DND-41 (cell line): ENCODE measurements at regions not wholly inside any gene's neighbourhood (a gene's known extent, or its start where the extent isn't known, plus 50 kb on each side); places are given as distances from the start of the nearest gene placed in this dataset.

Experiments used
- ATAC-seq: fragments of 200-7000 bp; cut with Tn5 transposase; 3 replicates; pipeline ENCODE4 v1.9.1; 2021; ENCODE audit warnings: low read depth; ENCODE audit not compliant: insufficient read depth
- DNase-seq: peaks from one replicate; pipeline ENCODE4 v3.0.0-alpha.2; 2020
- H2AFZ ChIP-seq: 2 replicates; pipeline ENCODE4 v1.6.0; 2012; ENCODE audit warnings: low read depth, low read length
- H3K27ac ChIP-seq: 2 replicates; pipeline ENCODE4 v1.5.1; 2012; ENCODE audit warnings: low read length, inconsistent platforms
- H3K27me3 ChIP-seq: fragments of 200-600 bp; sonication (generic); 2 replicates; pipeline ENCODE4 v1.6.0; 2012; ENCODE audit warnings: low read length, mild to moderate bottlenecking, inconsistent platforms; ENCODE audit not compliant: insufficient read depth, poor library complexity
- H3K36me3 ChIP-seq: 2 replicates; pipeline ENCODE4 v1.5.1; 2012; ENCODE audit warnings: low read length, inconsistent platforms; ENCODE audit not compliant: insufficient read depth
- H3K4me1 ChIP-seq: 2 replicates; pipeline ENCODE4 v1.5.1; 2012; ENCODE audit warnings: mild to moderate bottlenecking, low read length; ENCODE audit not compliant: insufficient read depth
- H3K4me2 ChIP-seq: 2 replicates; pipeline ENCODE4 v1.6.0; 2012; ENCODE audit warnings: mild to moderate bottlenecking, moderate library complexity, low read length, inconsistent platforms; ENCODE audit not compliant: insufficient read depth
- H3K4me3 ChIP-seq, 2 experiments: fragments of 200-600 bp in 1 of 2; shearing (Covaris generic) in 1 of 2; 2 replicates each; pipeline ENCODE4 v1.5.1; 2012 to 2016; ENCODE audit warnings: inconsistent platforms in 2 of 2, low read length in 2 of 2, mild to moderate bottlenecking in 2 of 2, low read depth in 1 of 2, moderate library complexity in 1 of 2
- H3K79me2 ChIP-seq: 2 replicates; pipeline ENCODE4 v1.6.0; 2012; ENCODE audit warnings: low read length, inconsistent platforms; ENCODE audit not compliant: insufficient read depth
- H3K9ac ChIP-seq: 2 replicates; pipeline ENCODE4 v1.6.0; 2012; ENCODE audit warnings: low read depth, mild to moderate bottlenecking, inconsistent platforms, low read length, moderate library complexity
- H3K9me3 ChIP-seq: 2 replicates; pipeline ENCODE4 v1.5.1; 2012; ENCODE audit warnings: low read length, moderate library complexity, mild to moderate bottlenecking, inconsistent platforms; ENCODE audit not compliant: insufficient read depth, severe bottlenecking
- H4K20me1 ChIP-seq: 2 replicates; pipeline ENCODE4 v1.6.0; 2012; ENCODE audit warnings: low read length; ENCODE audit not compliant: insufficient read depth
- CTCF ChIP-seq: IDR thresholded peaks from 2 replicates; pipeline ENCODE4 v1.5.1; 2012; ENCODE audit warnings: borderline replicate concordance, low read length, moderate library complexity, mild to moderate bottlenecking; ENCODE audit not compliant: poor library complexity, severe bottlenecking; ENCODE audit errors: extremely low read depth
- EZH2 ChIP-seq: IDR thresholded peaks from 3 replicates; pipeline ENCODE4 v1.6.1; 2012; ENCODE audit warnings: borderline replicate concordance, low read depth, mild to moderate bottlenecking, moderate library complexity, low read length, inconsistent platforms; ENCODE audit not compliant: severe bottlenecking

- Histone ChIP-seq H3K27me3 (no peaks in the 10 kb centered on the region), H3K79me2 (no peaks in the 10 kb centered on the region), H3K4me3 (no peak overlapping the region), H2AFZ (no peak overlapping the region), H3K9me3 (no peaks in the 10 kb centered on the region), H3K4me1 (no peaks in the 10 kb centered on the region), H3K27ac (no peak overlapping the region), H4K20me1 (no peaks in the 10 kb centered on the region), H3K36me3 (no peaks in the 10 kb centered on the region), H3K4me2 (no peak overlapping the region), H3K9ac (no peak overlapping the region)
- TF ChIP-seq CTCF (no peak), EZH2 (no peak)
- DNase-seq (no peak), ATAC-seq (no peak)
Measured at GRCh38 chr1:82823876-82824275, 1023.1 kb downstream of the ADGRL2 start.

- no peak overlapping the region for H3K4me2 ChIP-seq
- TF ChIP-seq EZH2 (no peak), CTCF (no peak)
- no peaks in the 10 kb centered on the region for H3K27me3 ChIP-seq
- H3K36me3 ChIP-seq, result no peaks in the 10 kb centered on the region
- no peaks in the 10 kb centered on the region for H3K9me3 ChIP-seq
- H3K4me1 ChIP-seq, result no peaks in the 10 kb centered on the region
- H3K27ac ChIP-seq, result no peak overlapping the region
- no peak overlapping the region for H3K9ac ChIP-seq
- H3K79me2 ChIP-seq, result no peaks in the 10 kb centered on the region
- no peaks in the 10 kb centered on the region for H4K20me1 ChIP-seq
- H3K4me3 ChIP-seq, result no peak overlapping the region
- no peak overlapping the region for H2AFZ ChIP-seq
- DNase-seq, result no peak
- ATAC-seq, result no peak
Measured at GRCh38 chr1:82820816-82821215, 1020.1 kb downstream of the ADGRL2 start.

GRCh38 chr1:82819234-82819633, 1018.5 kb downstream of the ADGRL2 start:
- no peak overlapping the region for H3K9ac ChIP-seq
- no peaks in the 10 kb centered on the region for H3K36me3 ChIP-seq
- ATAC-seq (peak; percentile 80), DNase-seq (no peak)
- no peak overlapping the region for H3K4me3 ChIP-seq
- H3K27ac ChIP-seq, result no peak overlapping the region
- H3K9me3 ChIP-seq, result no peaks in the 10 kb centered on the region
- no peaks in the 10 kb centered on the region for H4K20me1 ChIP-seq
- peak overlapping the region; percentile 26; the same call in 1 of the 2 replicates for H3K4me2 ChIP-seq
- no peaks in the 10 kb centered on the region for H3K79me2 ChIP-seq
- TF ChIP-seq CTCF, result no peak
- no peak for TF ChIP-seq EZH2
- H2AFZ ChIP-seq, result no peak overlapping the region
- no peaks in the 10 kb centered on the region for H3K4me1 ChIP-seq
- H3K27me3 ChIP-seq, result no peaks in the 10 kb centered on the region

GRCh38 chr1:82818586-82818985, 1017.9 kb downstream of the ADGRL2 start:
- H3K36me3 ChIP-seq, result no peaks in the 10 kb centered on the region
- no peaks in the 10 kb centered on the region for H3K27me3 ChIP-seq
- no peak overlapping the region for H3K9ac ChIP-seq
- H2AFZ ChIP-seq, result peak overlapping the region; percentile 27
- H4K20me1 ChIP-seq, result no peaks in the 10 kb centered on the region
- TF ChIP-seq EZH2 (no peak), CTCF (no peak)
- no peak for ATAC-seq
- no peaks in the 10 kb centered on the region for H3K4me1 ChIP-seq
- H3K4me2 ChIP-seq, result peak overlapping the region; percentile 26; the same call in 1 of the 2 replicates
- H3K9me3 ChIP-seq, result no peaks in the 10 kb centered on the region
- no peak overlapping the region for H3K27ac ChIP-seq
- DNase-seq, result no peak
- H3K4me3 ChIP-seq, result no peak overlapping the region
- H3K79me2 ChIP-seq, result no peaks in the 10 kb centered on the region
